Activated CD4-positive, alpha-beta T cell treated with anti-CD3 and anti-CD28 coated beads for 48 hours (primary cell): ENCODE measurements at regions not wholly inside any gene's neighbourhood (a gene's known extent, or its start where the extent isn't known, plus 50 kb on each side); places are given as distances from the start of the nearest gene placed in this dataset.

Experiments
- DNase-seq: peaks from one replicate; pipeline ENCODE4 v3.0.0-alpha.2; 2020

- DNase-seq: peak; percentile 84
Observed at GRCh38 chr6:166106076-166106686, 61.5 kb downstream of the TBXT start.

- DNase-seq: peak; percentile 30
Observed at GRCh38 chr6:166105341-166106075, 62.1 kb downstream of the TBXT start.

GRCh38 chr6:166104872-166105271 lies 62.8 kb downstream of the TBXT start:
- DNase-seq: no peak

DNA sequence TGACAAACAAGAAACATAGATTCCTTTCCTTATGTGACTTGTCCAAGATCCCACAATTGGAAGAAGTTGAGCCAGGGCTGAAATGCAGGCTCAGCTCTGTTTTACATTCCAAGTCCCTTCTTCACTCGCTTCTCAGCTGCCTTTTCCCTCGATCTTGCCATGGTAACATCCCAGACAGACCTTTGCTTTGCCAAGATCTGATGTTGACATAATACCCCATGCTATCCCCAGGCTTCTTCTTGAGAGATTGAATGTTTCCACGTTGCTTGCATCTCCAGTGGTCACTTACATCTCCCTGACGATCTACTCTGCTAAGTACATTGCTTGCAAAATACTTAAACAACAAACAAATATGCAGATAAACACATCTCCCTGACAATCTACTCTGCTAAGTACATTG lies 63.5 kb downstream of the TBXT start:
- no peak for DNase-seq

DNA sequence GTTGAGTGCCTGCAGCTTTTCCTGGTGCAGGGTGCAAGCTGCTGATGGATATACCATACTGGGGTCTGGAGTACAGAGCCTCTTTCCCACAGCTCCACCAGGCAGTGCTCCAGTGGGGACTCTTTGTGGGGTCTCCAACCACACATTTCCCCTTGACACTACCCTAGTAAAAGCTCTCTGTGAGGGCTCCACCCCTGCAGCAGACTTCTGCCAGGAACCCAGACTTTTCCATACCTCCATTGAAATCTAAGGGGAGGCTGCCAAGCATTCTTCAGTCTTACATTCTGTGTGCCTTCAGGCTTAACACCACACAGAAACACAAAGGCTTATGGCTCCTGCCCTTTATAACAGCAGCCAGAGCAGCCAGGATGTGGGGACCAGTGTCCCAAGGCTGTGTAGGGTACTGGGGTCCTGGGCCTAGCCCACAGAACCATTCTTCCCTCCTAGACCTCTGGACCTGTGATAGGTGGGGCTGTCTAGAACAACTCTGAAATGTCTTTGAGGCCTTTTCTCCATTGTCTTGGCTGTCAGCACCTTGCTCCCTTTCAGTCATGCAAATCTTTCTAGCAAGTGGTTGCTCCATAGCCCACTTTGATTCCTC lies 65.7 kb downstream of the TBXT start:
- no peak for DNase-seq

DNA sequence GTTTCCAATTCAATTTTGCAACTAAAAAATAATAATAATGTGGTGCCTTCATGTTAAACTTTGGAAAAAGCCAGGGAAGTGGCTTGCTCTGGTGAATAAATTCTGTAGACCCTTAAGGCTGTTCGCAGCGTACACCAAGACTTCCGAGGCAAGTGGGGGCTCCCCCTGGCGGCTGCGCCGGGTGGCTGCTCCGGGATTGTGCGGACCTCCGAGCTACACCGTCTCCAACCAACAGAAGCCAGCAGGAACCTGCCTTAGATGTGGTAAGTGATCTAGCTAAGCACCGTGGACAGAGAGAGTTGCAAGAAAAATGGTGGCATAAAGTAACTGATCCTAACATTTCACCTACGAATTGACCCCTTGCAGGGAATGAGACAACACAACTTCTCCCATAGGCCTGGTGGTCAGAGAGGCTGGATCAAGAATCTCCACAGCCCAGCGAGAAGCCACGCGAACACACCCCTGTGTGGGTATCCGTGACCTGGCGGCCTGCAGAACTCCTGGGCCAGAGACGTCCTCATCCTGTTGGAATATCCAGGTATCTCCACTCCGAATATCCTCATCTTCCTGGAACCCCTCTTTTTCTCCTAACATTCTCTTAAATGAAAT lies 69.6 kb downstream of the TBXT start:
- DNase-seq: peak; percentile 78

DNA sequence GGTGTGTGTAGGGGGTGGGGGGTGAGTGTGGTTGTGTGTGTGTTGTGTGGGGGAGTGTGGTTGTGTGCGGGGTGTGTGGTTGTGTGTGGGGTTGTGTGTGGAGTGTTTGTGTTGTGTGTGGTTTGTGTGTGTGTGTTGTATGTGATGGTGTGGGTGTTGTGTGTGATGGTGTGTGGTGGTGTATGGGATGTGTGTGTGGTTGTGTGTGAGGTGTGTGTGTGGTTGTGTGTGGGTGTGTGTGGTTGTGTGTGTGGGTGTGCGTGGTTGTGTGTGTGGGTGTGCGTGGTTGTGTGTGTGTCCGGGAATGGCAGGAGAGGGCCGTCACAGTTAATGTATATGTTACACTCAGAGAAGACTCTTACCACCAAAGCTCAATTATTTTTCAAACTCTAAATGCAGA lies 79.8 kb downstream of the TBXT start:
- DNase-seq: no peak

GRCh38 chr6:166087246-166087645 lies 80.4 kb downstream of the TBXT start:
- DNase-seq: no peak

DNA sequence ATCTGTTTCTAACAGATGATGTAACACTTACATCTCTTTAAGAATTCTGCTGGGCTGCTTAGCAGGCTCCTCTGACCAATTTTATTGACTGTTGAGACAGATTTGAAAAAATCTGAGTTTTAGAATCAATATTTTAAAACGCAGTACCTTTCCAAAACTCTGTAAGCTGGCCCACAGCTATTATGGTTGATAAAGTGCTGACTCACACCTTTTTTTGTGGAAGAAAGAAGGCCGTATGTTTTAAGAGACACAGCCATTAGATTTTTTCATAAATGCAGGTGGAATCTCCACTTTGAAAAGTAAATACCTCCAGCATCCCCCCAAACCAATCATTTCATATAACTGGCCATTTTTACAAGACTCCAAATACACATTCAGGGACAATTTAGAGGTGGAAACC lies 82.2 kb downstream of the TBXT start:
- no peak for DNase-seq

DNA sequence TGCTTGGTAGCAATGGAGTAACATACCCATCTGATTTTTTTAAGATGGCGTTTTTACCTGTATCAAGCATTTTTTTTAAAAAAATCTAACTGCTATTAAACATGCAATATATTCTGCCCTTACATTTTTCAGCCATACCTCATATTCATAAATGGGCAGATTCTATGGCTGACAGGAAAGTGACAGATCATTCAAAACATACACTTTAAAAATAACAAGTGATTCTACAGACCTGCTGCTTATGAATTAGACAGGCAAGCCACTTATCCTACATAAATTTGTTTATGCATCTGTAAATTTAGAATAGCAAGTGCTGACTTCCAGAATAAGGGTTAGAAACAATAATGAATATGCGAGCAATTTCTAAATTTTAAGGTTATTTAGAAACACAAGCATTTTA lies 82.7 kb downstream of the TBXT start:
- no peak for DNase-seq

- no peak for DNase-seq
Observed at GRCh38 chr6:166079841-166080240, 87.8 kb downstream of the TBXT start.

- DNase-seq: no peak
Observed at GRCh38 chr6:166078294-166078693, 89.4 kb downstream of the TBXT start.

DNA sequence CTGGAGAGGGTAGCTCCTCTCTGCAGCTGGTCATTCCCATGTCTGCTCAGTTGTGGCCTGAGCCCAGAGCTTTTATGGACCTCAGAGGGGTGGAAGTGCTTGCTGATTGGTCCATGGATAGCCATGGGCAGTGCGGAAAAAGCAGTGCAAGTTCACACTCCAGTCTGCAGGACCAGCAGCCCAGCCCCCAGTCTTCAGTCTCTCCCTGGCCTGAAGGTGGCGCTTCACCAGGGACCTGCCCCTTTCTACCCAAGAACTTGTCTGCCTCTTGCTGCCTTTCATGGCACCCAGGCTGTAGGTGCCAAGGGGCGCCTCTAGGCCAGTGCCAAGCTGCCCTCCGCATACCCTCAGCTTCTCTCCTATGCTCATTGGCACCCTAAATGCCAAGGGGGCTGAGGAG lies 91.0 kb downstream of the TBXT start:
- DNase-seq: peak; percentile 11

- DNase-seq: no peak
Observed at GRCh38 chr6:166075925-166076324, 91.7 kb downstream of the TBXT start.

DNA sequence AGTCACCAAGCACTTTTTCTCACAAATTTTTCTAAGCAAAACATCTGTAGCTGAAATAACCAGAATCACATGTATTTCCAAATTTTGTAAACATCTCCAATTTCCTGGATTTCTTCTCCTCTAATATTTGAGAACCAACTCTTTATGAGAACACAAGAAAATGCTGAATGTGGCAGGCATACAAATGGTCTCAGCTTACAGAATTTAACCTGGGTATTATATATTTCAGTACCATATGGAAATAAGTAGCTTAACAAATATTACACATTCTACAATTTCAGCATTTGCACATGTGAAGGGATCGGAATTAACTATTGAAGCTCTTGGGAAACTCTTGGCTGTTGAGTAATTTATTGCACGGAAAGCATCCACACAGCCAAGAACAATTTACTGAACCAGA lies 92.5 kb downstream of the TBXT start:
- no peak for DNase-seq

DNA sequence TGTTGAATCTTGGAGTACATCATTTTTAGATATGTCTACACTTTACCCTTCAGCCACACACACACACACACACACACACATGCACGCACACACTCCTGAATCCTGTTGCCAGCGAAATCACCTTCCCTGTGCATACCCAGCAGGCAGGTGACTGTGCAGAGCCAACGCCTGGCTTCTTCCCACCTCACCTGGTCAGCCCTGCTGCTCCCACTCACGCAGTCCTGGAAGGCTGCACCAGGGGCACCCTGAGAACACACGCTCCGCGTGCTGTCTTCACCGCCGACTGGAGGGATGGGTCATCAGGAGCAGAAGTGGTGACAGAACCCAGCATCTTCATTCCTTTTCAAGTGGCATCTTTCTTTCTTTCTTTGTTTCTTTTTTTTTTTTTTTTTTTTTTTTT lies 94.6 kb downstream of the TBXT start:
- DNase-seq: no peak

- no peak for DNase-seq
Observed at GRCh38 chr6:166068768-166069167, 98.9 kb downstream of the TBXT start.

DNA sequence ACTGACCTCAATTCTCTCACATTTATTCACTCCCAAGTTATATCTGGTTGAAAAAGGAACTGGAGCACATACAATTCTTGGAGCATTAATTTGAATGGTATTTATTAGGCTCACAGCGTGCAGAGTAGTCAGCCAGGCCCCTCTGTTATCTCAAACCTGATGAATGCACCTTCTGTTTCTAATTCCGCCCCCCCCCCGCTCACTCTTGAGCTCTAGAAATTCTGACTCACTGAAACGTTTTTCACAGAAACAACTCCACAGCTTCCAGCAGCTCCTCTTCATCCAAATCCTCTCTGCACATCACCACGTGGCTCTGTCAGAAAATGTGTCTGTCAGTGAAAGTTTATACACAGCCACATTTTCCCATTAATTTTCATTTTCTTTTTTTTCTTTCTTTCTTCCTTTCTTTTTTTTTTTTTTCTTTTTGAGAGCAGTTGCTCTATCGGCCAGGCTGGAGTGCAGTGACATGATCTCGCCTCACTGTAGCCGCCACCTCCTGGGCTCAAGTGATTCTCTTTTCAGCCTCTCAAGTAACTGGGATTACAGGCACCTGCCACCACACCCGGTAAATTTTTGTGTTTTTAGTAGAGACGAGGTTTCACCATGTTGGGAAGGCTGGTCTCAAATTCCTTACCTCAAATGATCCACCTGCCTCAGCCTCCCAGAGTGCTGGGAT lies 109.4 kb downstream of the TBXT start:
- DNase-seq: no peak

GRCh38 chr6:166057431-166057830 lies 110.2 kb downstream of the TBXT start:
- no peak for DNase-seq

DNA sequence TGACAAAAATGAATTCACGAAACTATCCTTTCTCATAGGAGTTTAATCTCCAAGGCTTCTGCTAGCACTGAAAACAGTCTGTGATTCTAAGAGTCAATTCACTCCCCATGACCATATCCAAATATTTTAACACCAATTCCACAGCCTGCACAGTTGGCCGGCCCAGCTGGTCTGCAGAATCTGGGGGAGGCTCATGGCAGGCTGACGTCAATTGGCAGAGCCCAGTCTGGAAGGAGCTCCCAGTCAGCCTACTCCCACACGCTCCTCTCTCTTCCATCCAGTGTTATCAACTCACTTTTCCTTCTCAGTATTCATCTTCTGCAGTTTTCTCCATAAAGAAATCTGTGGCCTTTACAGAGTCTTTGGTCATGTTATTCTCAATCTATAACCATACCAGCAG lies 111.0 kb downstream of the TBXT start:
- DNase-seq: no peak

GRCh38 chr6:166055801-166056200 lies 111.8 kb downstream of the TBXT start:
- DNase-seq: no peak

DNA sequence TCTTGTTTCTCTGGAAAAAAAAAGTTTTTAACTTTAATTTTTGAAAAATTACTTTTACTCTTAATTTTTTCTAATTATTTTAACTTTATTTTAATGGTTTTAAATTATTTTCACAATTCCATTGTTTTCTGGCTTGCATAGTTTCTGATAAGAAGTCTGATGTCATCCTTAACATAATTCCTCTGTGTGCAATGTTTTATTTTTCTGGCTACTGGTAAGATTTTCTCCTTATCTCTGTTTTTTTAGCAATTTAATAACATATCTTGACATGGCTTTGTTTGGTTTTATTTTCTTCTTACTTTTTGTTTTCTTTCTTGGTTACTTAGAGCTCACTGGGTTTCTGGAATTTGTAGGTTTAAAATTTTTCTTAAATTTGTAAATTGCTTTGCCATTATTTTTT lies 114.8 kb downstream of the TBXT start:
- DNase-seq: no peak

DNA sequence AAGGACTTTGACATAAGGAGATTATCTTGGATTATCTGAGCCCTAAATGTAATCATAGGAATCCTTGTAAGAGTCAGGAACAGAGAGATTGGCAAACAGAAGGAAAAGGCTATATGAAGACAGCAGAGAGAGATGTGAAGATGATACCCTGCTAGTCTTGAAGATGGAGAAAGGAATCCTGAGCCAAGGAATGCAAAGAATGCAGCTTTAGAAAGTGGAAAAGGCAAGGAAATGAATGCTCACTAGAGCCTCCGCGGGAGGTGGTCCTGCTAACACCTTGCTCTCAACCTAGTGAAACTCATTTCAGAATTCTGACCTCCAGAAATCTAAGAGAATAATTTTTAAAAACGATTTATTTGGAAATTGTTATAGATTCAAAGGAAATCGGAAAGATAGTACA lies 117.1 kb downstream of the TBXT start:
- DNase-seq: no peak

DNA sequence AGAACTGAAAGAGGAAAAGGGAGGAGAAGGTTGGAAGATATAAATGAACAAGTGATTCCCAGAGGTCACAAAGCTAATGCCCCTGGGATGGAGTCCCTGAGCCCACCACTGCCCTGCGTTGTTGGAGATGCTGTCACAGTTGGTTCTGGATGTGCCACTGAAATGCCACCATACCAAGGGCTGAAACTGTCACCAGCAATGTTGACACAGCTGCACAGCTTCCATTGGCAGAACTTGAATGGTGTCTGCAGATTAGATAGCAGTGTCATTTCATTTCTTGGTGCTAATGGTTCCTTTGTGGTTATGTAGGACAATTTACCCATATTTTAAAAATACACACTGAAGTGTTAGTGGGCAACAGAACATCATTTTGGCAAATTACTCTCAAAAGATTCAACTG lies 120.7 kb downstream of the TBXT start:
- DNase-seq: no peak
